PFSK-1 (cell line): ENCODE measurements at regions not wholly inside any gene's neighbourhood (a gene's known extent, or its start where the extent isn't known, plus 50 kb on each side); places are given as distances from the start of the nearest gene placed in this dataset.

ENCODE experiments used
- FOXP2 ChIP-seq: optimal IDR thresholded peaks from 2 replicates; pipeline ENCODE3; 2011; ENCODE audit warnings: borderline replicate concordance, control low read depth, inconsistent platforms; ENCODE audit not compliant: insufficient read depth; ENCODE audit errors: extremely low read length, extremely low read depth
- POLR2AphosphoS5 ChIP-seq: IDR thresholded peaks from 2 replicates; pipeline ENCODE4 v1.6.1; 2012; ENCODE audit warnings: low read depth, mild to moderate bottlenecking, control low read depth, low read length, moderate library complexity
- REST ChIP-seq, 2 experiments: IDR thresholded peaks; 2 replicates each; pipeline versions ENCODE4 v1.6.1 to v1.8.0; 2011 to 2012; ENCODE audit warnings: low read depth in 2 of 2, low read length in 2 of 2, control low read depth in 1 of 2, inconsistent platforms in 1 of 2, mild to moderate bottlenecking in 1 of 2, moderate library complexity in 1 of 2; ENCODE audit not compliant: insufficient read depth in 1 of 2
- SIN3A ChIP-seq: IDR thresholded peaks from 2 replicates; pipeline ENCODE4 v1.6.1; 2012; ENCODE audit warnings: mild to moderate bottlenecking, low read length, moderate library complexity, borderline replicate concordance; ENCODE audit not compliant: insufficient read depth
- TAF1 ChIP-seq: IDR thresholded peaks from 2 replicates; pipeline ENCODE4 v1.6.1; 2012; ENCODE audit warnings: low read length, control low read depth, borderline replicate concordance; ENCODE audit not compliant: insufficient read depth

DNA sequence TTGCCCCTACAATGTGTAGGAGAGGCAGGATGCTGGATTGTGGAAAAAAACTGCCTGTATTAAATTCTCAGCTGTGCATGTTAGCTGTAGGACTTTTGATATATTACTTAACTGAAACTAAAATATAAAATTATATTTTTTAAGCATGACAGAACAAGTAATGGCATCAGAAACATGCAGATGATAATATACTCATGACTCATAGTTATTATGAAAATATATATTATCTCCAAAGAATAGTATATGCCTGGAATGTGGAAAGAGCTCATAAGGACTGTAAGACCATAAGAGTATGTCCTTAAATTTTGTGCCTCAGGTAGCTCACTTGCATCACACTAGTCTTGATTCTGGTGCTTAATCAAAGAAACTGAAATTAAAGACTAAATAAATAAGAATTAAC is 1100.6 kb downstream of the TECRL start:
- TF ChIP-seq REST (IDR thresholded peaks at IDR 0.05; ENCODE audit: insufficient read depth in 1 of 2, low read depth in 2 of 2, low read length in 2 of 2) (no peak), SIN3A (no peak)

DNA sequence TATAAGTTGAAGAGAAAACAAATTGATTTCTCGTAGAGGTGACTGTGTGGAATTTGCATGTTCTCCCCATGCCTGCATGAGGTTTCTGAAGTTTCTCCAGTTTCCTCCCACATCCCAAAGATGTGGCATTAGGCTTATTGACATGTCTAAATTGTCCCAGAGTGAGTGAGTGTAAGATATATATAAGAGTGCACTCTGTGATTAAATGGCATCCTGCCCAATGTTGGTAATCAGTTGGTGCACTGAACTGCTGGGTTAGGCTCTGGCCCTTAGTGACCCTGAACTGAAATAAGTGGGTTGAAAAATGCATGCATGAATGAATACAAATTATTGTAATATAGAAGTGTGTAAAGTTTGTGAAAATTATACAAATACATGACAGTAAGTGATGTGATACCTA is 1106.5 kb downstream of the TECRL start:
- TF ChIP-seq POLR2AphosphoS5 (no peak), FOXP2 (no peak), SIN3A (no peak), REST (IDR thresholded peaks at IDR 0.05; ENCODE audit: insufficient read depth in 1 of 2, low read depth in 2 of 2, low read length in 2 of 2) (no peak), TAF1 (no peak)

DNA sequence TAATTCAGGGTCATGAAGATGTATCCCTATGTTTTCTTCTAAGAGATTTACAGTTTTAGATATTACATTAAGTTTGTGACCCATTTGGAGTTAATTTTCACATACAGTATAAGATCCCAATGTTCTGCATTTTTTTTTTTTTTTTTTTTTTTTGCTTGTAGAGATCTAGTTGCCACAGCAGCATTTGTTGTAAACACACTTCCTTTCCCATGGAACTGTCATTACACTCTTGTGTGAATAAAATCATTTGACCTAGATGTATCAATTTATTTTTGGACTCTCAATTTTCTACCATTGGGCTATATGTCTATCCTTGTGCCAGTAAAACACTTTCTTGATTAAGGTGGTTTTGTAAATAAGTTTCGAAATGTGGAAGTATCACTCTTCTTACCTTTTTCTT is 1107.2 kb downstream of the TECRL start:
- TF ChIP-seq SIN3A (no peak), POLR2AphosphoS5 (no peak), TAF1 (no peak), FOXP2 (no peak), REST (IDR thresholded peaks at IDR 0.05; ENCODE audit: insufficient read depth in 1 of 2, low read depth in 2 of 2, low read length in 2 of 2) (no peak)

DNA sequence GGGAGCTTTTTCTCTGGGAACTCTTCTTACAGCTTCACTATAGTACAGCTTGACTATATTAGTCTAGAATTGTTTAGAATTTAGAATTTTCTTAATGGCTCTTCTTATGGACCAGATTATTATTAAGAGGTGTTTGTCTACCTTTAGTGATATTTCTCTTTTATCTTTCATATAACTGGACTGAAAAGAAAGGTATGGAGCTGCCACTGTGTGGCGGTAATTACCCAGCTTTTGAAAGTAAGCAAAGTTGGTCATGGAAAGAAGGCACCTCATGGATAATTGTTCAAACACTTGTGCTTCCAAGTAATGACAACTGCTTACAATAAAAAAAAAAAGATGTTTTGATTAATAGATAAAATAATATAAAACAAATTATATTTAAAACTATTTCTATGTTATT is 1112.5 kb downstream of the TECRL start:
- TF ChIP-seq FOXP2 (no peak), POLR2AphosphoS5 (no peak), SIN3A (no peak), REST (IDR thresholded peaks at IDR 0.05; ENCODE audit: insufficient read depth in 1 of 2, low read depth in 2 of 2, low read length in 2 of 2) (no peak), TAF1 (no peak)

GRCh38 chr4:63275491-63275890 is 1133.8 kb downstream of the TECRL start:
- TF ChIP-seq SIN3A (no peak), POLR2AphosphoS5 (no peak), FOXP2 (no peak), REST (IDR thresholded peaks at IDR 0.05; ENCODE audit: insufficient read depth in 1 of 2, low read depth in 2 of 2, low read length in 2 of 2) (no peak)
